NCI-H524 (cell line): ENCODE measurements at regions not wholly inside any gene's neighbourhood (a gene's known extent, or its start where the extent isn't known, plus 50 kb on each side); places are given as distances from the start of the nearest gene placed in this dataset.

Experiments used
- DNase-seq, 2 experiments: peaks; one replicate each; lab custom pipeline; 2025; lab: John Stamatoyannopoulos, UW

DNA sequence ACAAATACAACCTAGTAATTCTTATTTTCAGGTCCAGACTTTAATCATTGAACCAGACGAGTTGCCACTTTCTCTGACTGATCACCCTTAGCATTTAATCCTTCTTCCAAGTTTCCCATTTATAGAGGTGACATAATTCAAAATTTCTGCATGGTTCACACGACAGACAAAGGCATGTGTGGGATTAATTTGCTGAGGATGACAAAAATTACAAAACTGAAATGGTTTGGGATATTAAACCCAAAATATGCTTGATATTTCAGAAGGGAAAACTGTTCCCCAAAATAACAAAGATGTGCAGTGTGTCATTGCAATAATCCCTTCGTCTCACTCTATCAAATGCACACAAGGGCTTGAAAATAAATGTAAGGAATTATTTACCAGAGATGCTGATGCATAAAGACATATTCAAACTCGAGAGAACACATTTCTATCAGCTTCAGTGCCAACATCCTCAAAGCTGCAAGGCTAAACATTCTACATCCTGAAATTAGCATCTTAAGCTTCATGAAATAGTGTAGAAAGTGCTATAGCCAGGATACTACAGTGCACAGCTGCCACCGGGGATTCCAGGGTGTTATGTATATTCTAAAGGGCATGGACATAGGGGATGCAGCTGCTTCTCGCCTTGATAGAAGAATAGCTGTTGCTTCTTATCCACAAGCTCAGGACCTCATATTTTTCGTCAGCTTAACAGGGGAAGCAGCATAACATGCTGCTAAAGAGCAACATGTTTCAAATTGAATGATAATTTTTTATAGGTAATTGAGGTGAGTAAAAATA is 198.7 kb upstream of the SLITRK1 start:
- DNase-seq = peak in 1 of 2 experiments; percentile 5

DNA sequence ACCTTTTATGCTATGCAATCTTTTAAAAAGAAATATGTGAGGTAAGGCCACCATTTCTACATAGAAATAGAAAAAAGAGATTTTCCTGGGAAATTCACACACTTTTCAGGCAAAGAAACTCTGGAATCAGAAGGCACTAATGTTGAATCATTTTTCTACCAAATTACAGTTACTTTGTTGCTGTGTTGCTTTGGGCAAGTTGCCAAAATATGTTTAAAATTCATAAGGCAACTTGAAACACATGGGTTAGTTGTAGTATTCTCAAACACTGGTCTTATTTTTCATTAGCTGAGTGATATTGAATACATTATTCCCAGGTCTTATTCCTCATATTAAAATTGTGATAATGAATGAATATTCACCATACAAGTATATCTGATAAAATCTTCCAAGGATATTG is 195.0 kb upstream of the SLITRK1 start:
- DNase-seq = no peak

GRCh38 chr13:84076280-84076679 is 194.0 kb upstream of the SLITRK1 start:
- DNase-seq = no peak

DNA sequence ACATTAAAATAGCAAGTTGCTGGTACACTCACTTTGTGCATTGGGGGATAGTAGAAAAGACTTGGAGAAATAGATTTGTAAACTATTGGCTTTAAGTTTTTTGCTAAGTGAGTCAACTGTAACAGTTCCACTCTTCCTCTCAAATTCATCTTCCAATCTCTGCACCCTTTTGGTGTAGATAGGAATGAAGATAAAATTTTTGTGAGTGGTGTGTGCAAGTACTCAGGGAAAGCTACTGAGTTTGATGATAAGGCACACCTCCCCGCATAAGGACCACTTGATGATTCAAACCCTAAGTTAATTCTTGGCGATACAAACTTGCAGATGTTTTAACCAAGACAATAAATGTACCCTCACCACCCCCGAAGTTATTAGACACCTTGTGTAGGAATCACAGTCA is 168.3 kb upstream of the SLITRK1 start:
- no peak for DNase-seq

DNA sequence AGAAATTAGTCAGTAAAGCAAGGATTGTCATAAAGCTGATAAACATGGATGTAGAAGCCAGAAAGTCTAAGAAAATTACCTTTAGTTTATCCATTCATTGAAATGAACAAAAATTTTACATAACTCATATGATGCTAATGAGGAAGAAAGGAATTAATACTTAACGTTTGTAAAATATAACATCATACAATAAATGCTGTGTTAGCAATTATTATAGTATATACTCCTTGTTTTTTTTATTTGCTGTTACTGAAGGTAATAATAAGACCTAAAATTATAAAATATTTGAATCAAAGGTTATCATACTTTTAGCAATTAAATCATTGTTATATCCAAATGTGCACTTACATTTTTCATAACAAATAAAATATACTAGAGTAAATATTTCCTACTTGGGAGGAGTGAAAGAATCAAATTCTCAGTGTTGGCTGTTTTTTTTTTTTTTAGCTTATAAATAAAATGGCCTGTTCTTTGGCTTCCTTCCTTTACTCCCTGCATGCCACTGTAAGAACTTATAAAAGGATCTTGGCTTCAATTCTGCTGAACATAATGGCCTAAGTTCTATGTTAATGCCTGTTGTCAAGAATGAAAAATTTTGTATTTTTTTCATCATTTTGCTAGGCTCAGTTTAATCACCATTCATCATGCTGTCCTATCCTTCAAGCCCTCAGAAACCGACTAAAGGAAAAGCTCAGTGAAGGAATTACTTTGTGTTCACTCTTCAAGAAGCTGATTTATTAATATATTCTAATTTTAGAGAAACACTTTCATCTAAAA is 167.4 kb upstream of the SLITRK1 start:
- DNase-seq = no peak

- no peak for DNase-seq
Observed at GRCh38 chr13:84044805-84045204, 162.5 kb upstream of the SLITRK1 start.

GRCh38 chr13:84038001-84038400 is 155.7 kb upstream of the SLITRK1 start:
- DNase-seq = no peak

- no peak for DNase-seq
Observed at GRCh38 chr13:84032116-84032515, 149.8 kb upstream of the SLITRK1 start.

DNA sequence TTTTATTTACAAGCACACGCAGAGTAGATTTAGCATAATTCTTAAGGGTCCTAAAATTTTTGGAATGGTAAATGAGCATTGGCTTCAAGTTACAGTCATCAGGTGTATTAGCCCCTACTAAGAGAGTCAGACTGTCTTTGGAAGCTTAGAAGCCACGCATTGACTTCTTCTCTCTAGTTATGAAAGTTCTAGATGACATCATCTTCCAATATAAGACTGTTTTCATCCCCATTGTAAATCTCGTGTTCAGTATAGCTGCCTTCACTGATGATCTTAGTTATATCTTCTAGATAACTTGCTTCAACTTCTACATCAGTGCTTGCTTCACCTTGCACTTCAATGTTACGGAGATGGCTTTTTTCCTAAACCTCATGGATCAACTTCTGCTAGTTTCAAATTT is 148.8 kb upstream of the SLITRK1 start:
- DNase-seq = no peak

- no peak for DNase-seq
Observed at GRCh38 chr13:84029396-84029795, 147.1 kb upstream of the SLITRK1 start.

- DNase-seq = no peak
Observed at GRCh38 chr13:84025824-84026223, 143.6 kb upstream of the SLITRK1 start.

- DNase-seq = no peak
Observed at GRCh38 chr13:83996415-83996814, 114.1 kb upstream of the SLITRK1 start.

- no peak for DNase-seq
Observed at GRCh38 chr13:83995930-83996329, 113.7 kb upstream of the SLITRK1 start.

GRCh38 chr13:83992566-83993358 is 110.5 kb upstream of the SLITRK1 start:
- no peak for DNase-seq

DNA sequence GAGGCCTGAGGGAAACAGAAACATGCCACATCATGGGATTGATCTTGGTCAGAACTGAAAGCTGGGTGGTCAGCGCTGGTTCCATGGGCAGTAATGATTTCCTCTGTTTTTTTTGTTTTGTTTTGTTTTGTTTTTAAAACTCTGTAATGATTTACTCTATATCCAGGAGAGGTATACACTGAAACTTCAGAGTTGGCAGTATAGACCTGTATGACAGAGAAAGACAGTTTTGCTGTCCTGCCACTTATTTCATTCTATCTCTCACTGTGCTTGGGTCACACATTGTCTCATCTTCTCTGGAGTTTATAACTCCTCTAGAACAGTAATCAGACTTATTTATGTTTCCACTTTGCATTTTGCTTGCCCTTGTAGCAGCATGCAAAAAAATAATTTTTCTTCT is 105.1 kb upstream of the SLITRK1 start:
- DNase-seq = no peak

DNA sequence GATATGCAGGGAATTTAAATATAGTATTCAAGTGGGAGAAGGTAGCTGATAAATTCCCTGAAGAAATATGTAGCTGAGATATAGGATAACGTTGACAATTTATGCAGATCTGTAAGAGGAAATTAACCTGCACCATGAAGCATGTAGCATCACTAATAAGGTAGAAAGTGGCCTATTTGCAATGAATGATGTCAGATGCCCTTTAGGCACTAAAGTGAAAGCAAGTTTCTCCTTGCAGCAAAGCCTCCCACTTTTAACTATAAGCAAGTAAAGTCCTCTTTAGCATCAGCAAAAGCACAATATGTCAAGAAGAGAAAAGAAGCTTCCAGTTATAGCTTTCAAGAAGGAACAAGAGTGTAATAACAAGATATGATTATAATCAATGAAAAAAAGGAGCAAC is 102.5 kb upstream of the SLITRK1 start:
- no peak for DNase-seq

DNA sequence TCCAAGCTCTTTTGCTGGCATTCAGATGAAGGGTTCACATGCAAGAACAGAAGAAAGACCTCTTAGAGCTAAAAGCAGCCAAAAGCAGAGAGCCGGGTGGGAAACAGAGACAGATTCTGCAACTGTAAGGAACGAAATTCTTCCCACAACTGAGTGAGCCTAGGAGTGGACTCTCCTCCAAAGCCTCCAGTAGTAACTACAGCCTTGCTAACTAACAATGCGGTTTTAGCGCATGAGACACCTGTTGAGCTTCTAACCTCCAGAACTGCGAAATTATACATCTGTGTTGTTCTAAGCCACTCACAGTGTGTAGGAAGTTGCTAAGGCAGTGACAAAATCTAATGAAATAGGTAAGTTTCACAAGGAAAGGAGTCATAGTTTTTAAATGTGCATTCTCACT is 98.1 kb upstream of the SLITRK1 start:
- no peak for DNase-seq

- DNase-seq = no peak
Observed at GRCh38 chr13:83975655-83976165, 93.4 kb upstream of the SLITRK1 start.

- no peak for DNase-seq
Observed at GRCh38 chr13:83958531-83958930, 76.3 kb upstream of the SLITRK1 start.

GRCh38 chr13:83955011-83955410 is 72.7 kb upstream of the SLITRK1 start:
- no peak for DNase-seq

DNA sequence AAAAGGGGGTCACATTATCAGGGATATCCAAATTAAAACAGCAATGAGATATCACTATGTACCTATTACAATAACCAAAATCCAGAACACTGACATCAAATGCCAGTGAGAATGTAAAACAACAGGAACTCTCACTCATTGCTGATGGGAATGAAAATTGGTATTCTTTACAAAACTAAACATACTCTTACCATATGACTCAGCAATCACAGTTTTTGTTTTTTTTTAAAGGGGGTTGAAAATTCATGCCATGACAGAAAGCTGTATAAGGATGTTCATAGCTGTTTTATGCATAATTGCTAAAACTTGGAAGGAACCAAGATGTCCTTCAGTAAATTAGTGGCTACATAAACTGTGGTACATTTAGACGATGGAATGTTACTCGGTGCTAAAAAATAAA is 71.6 kb upstream of the SLITRK1 start:
- DNase-seq = no peak

DNA sequence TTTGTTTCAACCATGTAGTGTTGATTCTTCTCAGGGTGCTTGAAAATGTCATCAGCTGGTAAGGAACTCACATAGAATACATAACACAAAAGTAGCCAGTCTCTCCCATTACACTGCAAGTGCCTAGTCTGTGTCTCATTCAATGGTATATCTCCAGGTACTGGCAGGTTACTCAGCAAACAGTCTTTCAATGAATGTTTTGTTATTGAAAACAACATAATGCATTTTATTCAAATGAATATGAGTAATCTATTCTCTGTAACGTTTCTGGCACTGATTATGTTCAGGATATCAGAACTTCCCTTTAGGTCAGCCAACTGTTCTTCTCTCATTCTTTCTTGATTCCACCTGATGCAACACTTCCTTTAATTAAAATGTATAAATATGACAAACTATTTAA is 68.0 kb upstream of the SLITRK1 start:
- no peak for DNase-seq
